ENCODE measurements at regions not wholly inside any gene's neighbourhood (a gene's known extent, or its start where the extent isn't known, plus 50 kb on each side); places are given as distances from the start of the nearest gene placed in this dataset.

GRCh38 chr6:119443993-119444641, 94.6 kb upstream of the MAN1A1 start:
- Histone ChIP-seq H4K20me1 (ENCODE audit: insufficient read depth, low read length) (no peaks in the 10 kb centered on the region), H2BK5ac (ENCODE audit: low read depth, low read length, poor library complexity, severe bottlenecking) (no peak overlapping the region), H3K4me2 (ENCODE audit: low read depth, low read length) (no peak overlapping the region), H3K14ac (replicated peaks; ENCODE audit: low read depth, low read length) (no peak overlapping the region), H2AK5ac (ENCODE audit: low read depth, low read length) (no peak overlapping the region), H4K8ac (ENCODE audit: low read depth in 2 of 2, low read length in 2 of 2) (no peak overlapping the region; a peak in 1 of 4 replicates), H2BK120ac (ENCODE audit: low read depth, low read length) (no peak overlapping the region), H3K18ac (ENCODE audit: low read depth, low read length) (no peak overlapping the region), H2AK9ac (replicated peaks; ENCODE audit: low read depth, low read length, poor library complexity) (no peak overlapping the region), H3K23ac (ENCODE audit: low read depth, low read length) (no peak overlapping the region), H3K4ac (ENCODE audit: low read depth, low read length) (no peak overlapping the region), H2BK20ac (ENCODE audit: low read depth, low read length) (no peak overlapping the region), H3K9me3 (ENCODE audit: control insufficient read depth, insufficient read depth, low read length) (no peaks in the 10 kb centered on the region), H3K27ac (ENCODE audit: insufficient read depth, low read length) (no peak overlapping the region), H3K56ac (ENCODE audit: extremely low read depth, insufficient read depth, low read length) (no peak overlapping the region), H3K9me1 (ENCODE audit: insufficient read depth, low read length) (peaks cover 5% of the 10 kb centered on the region; the same call in 1 of the 2 replicates), H3K4me1 (ENCODE audit: control insufficient read depth, insufficient read depth, low read length) (peaks cover 6% of the 10 kb centered on the region), H3K27me3 (ENCODE audit: control insufficient read depth, insufficient read depth, low read length) (no peaks in the 10 kb centered on the region), H2BK15ac (ENCODE audit: low read depth, low read length) (no peak overlapping the region), H3K79me1 (ENCODE audit: low read depth in 1 of 2, low read length in 2 of 2) (no peaks in the 10 kb centered on the region), H4K91ac (ENCODE audit: insufficient read depth, low read depth, low read length) (no peak overlapping the region), H3K4me3 (ENCODE audit: insufficient read depth, low read depth, low read length) (no peak overlapping the region), H2AFZ (replicated peaks; ENCODE audit: low read length, poor library complexity) (no peak overlapping the region), H3K36me3 (ENCODE audit: control insufficient read depth, insufficient read depth, low read length) (no peaks in the 10 kb centered on the region), H4K5ac (ENCODE audit: low read depth, low read length) (no peak overlapping the region), H3K9ac (ENCODE audit: low read depth, low read length) (no peak overlapping the region)
- TF ChIP-seq CTCF (conservative IDR thresholded peaks at IDR 0.05; ENCODE audit: low read depth, low read length) (no peak), SMC3 (IDR thresholded peaks at IDR 0.05; ENCODE audit: low read depth, low read length) (no peak), CEBPB (IDR thresholded peaks at IDR 0.05; ENCODE audit: low read depth, low read length) (no peak), CHD1 (IDR thresholded peaks at IDR 0.05; ENCODE audit: low read depth, low read length) (no peak), BHLHE40 (IDR thresholded peaks at IDR 0.05; ENCODE audit: low read depth, low read length) (no peak), FOS (IDR thresholded peaks at IDR 0.05; ENCODE audit: low read depth, low read length) (no peak)
- peak; percentile 47 for DNase-seq
- no CpG with 5 or more reads among the region's 7 CpGs for WGBS, 2 experiments (ENCODE audit: extremely low coverage in 2 of 2, insufficient read length in 1 of 2)
- dilution Hi-C loops (cut with HindIII; ENCODE audit: low sequenced_read_pairs, unreplicated experiment), result no loop called here
- in situ Hi-C loops (cut with MboI; ENCODE audit: low sequenced_read_pairs), result no loop called here
- intact Hi-C loops (cut with micrococcal nuclease), result no loop called here
- ChIA-PET CTCF (no interaction called here), POLR2A (ENCODE audit: unreplicated experiment) (no interaction called here)
- BruUV-seq (replicated peaks), result no TSS peak
- 0 out of 2 replicates have a peak, but pooled peaks have one; percentile 28 for ATAC-seq (ENCODE audit: low read depth)

All from IMR-90 (cell line).